ENCODE measurements at regions not wholly inside any gene's neighbourhood (a gene's known extent, or its start where the extent isn't known, plus 50 kb on each side); places are given as distances from the start of the nearest gene placed in this dataset.

- DNase-seq, result no peak
Measured at GRCh38 chr2:212945526-212945925, 205.9 kb downstream of the IKZF2 start.

- no peak for DNase-seq
Measured at GRCh38 chr2:212943351-212943750, 208.1 kb downstream of the IKZF2 start.

- no peak for DNase-seq
Measured at GRCh38 chr2:212941361-212941760, 210.1 kb downstream of the IKZF2 start.

GRCh38 chr2:212940816-212941215, 210.6 kb downstream of the IKZF2 start:
- no peak for DNase-seq

GRCh38 chr2:212939777-212940531, 211.5 kb downstream of the IKZF2 start:
- no peak for DNase-seq

- DNase-seq, result no peak
Measured at GRCh38 chr2:212938144-212938793, 213.1 kb downstream of the IKZF2 start.

GRCh38 chr2:212936572-212936971, 214.8 kb downstream of the IKZF2 start:
- no peak for DNase-seq

GRCh38 chr2:212935752-212936151, 215.7 kb downstream of the IKZF2 start:
- no peak for DNase-seq

- no peak for DNase-seq
Measured at GRCh38 chr2:212931271-212931670, 220.1 kb downstream of the IKZF2 start.

- no peak for DNase-seq
Measured at GRCh38 chr2:212930556-212931260, 220.7 kb downstream of the IKZF2 start.

- DNase-seq, result no peak
Measured at GRCh38 chr2:212929971-212930370, 221.4 kb downstream of the IKZF2 start.

- DNase-seq, result no peak
Measured at GRCh38 chr2:212929116-212929515, 222.3 kb downstream of the IKZF2 start.

GRCh38 chr2:212928681-212929080, 222.7 kb downstream of the IKZF2 start:
- DNase-seq, result no peak

GRCh38 chr2:212926940-212927339, 224.5 kb downstream of the IKZF2 start:
- DNase-seq, result no peak

GRCh38 chr2:212923393-212923792, 228.0 kb downstream of the IKZF2 start:
- DNase-seq, result no peak

- DNase-seq, result no peak
Measured at GRCh38 chr2:212922701-212923100, 228.7 kb downstream of the IKZF2 start.

GRCh38 chr2:212921711-212922110, 229.7 kb downstream of the IKZF2 start:
- DNase-seq, result no peak

GRCh38 chr2:212921061-212921460, 230.4 kb downstream of the IKZF2 start:
- DNase-seq, result no peak

GRCh38 chr2:212919238-212919637, 232.2 kb downstream of the IKZF2 start:
- DNase-seq, result no peak

- no peak for DNase-seq
Measured at GRCh38 chr2:212918336-212918735, 233.1 kb downstream of the IKZF2 start.

- no peak for DNase-seq
Measured at GRCh38 chr2:212915121-212915782, 236.2 kb downstream of the IKZF2 start.

- DNase-seq, result no peak
Measured at GRCh38 chr2:212914392-212914791, 237.0 kb downstream of the IKZF2 start.

GRCh38 chr2:212913640-212914306, 237.6 kb downstream of the IKZF2 start:
- no peak for DNase-seq

All from stimulated activated CD4-positive, alpha-beta T cell treated with anti-CD3 and anti-CD28 coated beads, Interleukin-2, amount 100 ng/mL, for 24 hours (primary cell).